HG02981 (cell line): ENCODE measurements at regions not wholly inside any gene's neighbourhood (a gene's known extent, or its start where the extent isn't known, plus 50 kb on each side); places are given as distances from the start of the nearest gene placed in this dataset.
A peak's percentile ranks its signal among the peaks of the same experiment; 100 is the strongest.
"Not testable (repeated sequence)": the region's sequence is repeated elsewhere in the genome, so short reads cannot be mapped to it uniquely, and the experiment has no call there.

Experiments used
- ATAC-seq: cut with Tn5 transposase; IDR thresholded peaks from one replicate; pipeline ENCODE4 v1.9.1; 2021; ENCODE audit warnings: mild to moderate bottlenecking, moderate library complexity; ENCODE audit not compliant: unreplicated experiment

- no peak for ATAC-seq
Measured at GRCh38 chr5:53160895-53161294, 51.3 kb upstream of the MOCS2 start.

DNA sequence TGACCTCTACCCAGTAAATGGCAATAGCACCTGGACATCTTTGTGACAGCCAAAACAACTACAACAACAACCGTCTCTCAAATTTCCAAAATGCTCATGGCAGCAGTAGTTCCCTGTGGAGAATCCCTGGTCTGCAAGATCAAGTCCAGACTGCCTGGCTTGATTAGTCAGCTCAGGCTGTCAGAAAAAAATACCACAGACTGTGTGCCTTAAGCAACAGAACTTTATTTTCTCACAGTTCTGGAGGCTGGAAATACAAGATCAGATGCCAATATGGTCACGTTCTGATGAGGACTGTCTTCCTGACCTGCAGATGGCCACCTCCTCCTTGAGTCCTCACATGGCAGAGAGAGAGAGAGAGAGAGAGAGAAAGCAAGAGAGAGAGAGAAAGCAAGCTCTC lies 52.3 kb upstream of the MOCS2 start:
- no peak for ATAC-seq

DNA sequence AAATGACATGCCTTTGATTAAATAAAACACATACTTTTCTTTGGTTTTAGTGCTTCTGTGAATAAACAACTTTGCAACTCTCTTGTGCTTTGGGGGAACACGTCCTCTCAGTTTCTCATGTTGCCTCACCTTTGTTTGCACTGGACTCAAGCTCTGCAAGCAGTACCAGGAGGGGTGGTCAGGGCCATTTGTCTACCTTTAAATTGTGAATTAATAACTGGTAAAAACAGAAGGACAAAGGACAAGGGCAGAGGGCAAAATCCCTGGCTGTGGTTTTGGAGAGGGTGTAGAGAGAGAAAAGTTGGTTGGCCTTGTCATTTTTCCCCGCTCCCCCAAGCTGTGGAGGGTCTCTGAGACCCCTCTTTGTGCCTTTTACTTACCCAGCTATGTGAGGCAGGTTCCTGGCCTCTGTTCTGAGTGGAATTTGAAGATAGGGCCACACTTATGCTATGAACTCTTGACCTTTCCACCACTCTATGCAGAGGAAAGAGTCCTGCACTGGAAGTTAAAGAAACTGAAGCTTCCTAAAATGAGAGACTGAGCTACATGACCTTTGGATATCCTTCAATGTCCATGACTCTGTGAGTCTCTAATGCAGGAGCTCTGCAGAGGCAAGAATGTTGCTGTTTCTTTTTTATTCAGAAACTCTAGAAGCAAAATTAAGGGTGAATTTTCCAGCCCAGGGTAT lies 55.1 kb upstream of the MOCS2 start:
- ATAC-seq = no peak

DNA sequence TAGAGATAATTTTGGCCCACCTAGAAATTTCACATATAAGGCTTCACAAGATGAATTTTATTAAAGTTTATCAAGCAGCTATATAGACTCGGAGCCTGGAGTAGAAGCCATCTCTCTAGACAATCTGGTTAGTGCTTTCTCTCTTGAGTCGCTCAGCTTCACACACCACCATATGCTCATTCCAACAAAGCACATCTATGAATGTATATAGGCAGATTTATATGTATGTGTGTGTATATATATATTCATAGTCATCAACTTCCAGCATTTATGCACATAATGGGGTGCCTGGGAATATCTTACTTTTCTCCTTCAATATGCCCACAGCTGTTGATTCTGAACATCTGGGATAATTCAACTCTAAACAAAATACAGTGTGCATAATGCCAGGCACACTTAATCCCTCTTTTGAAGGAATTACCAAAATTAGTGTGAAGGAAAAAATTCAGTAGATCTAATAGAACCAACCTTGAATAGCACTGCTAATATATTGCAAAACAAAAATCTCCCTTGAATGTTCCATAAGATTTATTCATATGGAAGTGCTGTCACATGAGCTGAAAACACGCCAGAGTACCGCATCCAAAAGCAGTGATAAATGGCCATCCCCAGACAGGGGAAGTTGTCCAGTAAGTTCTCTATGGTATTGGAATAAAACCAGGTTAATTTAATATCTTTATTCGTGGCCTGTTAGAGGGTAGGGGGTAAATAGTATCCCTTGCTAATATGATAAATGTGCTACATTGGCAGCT lies 56.0 kb upstream of the MOCS2 start:
- no peak for ATAC-seq

DNA sequence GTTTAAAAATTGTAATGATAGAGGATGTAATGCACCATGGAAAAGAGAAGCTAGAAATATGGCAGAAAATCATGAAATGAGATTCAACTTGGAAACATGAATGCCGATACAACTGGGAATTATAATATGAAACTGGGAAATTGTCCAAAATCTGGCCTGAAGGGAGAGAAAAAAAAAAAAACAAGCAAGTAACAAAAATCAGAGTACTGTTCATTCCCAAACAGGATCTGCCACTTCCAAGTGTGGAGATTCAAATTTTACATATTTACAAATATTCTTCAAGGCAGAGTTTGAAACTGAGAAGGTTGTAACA lies 56.6 kb upstream of the MOCS2 start:
- ATAC-seq = no peak

DNA sequence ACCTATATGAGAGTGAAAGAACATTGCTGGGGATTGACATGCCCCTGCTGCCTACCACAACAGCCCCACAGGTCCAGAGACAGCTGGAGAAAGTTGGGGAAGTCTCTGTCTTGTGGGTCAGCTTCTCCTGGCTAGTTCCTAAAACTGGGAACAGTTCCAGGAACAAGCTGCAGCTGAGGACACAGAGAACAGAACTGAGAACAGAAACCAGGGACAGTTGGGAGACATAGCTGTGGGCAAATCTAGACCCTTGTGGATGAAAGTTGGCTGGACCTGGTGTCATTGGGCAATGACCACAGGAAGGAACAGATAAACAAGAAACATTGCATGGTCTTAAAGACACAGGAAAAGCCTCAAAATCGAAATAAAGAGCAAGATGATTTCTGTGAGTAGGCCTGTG lies 58.3 kb upstream of the MOCS2 start:
- ATAC-seq = no peak

DNA sequence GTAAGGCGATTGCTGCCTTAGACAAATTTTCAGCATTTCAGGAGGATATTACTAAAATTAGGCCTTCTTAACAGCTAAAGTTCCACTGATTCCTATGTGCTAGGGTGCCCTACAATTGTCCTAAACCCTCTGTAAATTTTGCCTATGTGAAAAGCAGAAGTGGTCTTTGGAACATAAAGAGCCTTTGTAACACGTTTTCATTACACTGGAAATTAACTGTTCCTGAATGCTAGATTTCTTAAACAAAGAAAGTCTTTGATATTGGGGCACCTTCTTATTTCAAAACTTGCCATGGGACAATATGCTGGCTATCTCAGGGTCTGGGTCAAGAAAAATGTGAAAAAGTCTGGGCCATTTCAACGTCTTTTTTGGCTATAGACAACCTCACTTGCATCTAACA lies 60.4 kb upstream of the MOCS2 start:
- no peak for ATAC-seq

DNA sequence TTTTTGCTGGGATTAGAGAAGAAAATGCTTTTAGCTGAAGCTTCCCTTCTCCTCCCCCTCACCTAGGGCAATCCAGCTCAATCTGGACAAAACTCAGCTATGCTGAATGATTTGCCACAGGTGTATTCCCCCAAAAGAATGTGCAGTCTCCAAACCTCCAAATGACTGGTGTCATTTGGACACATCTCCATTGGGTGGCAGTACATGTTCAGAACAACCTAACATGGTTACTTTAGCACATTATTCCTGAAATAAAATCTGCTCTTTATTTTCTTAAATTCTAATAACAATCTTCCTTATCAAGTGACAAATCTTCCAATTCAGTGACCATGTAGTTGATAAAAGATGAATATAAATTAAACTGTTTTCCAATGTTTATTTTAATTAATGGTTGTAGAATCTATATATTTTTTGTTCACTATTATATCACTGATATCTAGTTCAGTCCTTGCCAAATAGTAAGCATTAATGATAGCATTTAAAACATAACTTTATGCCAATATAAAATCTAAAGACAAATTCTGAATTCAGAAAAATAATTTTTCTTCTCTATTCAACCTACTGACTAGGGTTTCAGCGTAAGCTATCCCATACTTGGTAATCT lies 61.3 kb upstream of the MOCS2 start:
- ATAC-seq = peak; percentile 47

DNA sequence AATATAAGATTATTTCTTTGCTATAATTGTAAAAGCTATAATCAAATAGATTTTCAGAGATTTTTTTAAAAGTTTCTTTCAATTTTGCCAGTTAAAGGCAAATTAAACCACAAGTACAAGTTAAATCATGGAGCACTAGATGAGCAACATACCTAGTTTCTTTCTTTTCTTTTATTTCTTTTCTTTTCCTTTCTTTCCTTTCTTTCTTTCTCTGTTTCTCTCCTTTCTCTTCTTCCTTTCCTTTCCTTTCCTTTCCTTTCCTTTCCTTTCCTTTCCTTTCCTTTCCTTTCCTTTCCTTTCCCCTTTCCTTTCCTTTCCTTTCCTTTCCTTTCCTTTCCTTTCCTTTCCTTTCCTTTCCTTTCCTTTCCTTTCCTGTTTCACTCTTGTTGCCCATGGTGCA lies 62.5 kb upstream of the MOCS2 start:
- not testable (repeated sequence) for ATAC-seq

- no peak for ATAC-seq
Measured at GRCh38 chr5:53172630-53173029, 63.1 kb upstream of the MOCS2 start.

GRCh38 chr5:53173083-53173482 lies 63.5 kb upstream of the MOCS2 start:
- ATAC-seq = no peak

DNA sequence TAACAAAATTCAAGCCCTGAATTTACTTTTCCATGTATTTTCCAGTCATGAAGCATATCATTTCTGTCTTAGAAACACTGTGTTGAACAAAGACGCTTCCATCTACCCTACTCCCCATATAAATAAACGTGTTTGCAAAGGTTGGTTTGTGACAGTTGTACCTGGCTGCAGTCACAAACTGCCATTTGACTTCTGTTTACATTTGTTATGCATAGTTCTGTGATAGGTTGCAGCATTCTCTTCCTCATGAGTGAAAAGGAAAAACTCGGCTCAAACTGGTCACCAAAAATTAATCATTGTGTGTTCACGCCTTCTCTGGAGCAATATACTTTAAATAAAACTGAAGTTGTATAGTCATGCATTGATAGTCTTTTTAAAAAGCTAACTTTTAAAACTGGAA lies 69.3 kb upstream of the MOCS2 start:
- ATAC-seq = no peak

- ATAC-seq = no peak
Measured at GRCh38 chr5:53179691-53180090, 70.1 kb upstream of the MOCS2 start.

DNA sequence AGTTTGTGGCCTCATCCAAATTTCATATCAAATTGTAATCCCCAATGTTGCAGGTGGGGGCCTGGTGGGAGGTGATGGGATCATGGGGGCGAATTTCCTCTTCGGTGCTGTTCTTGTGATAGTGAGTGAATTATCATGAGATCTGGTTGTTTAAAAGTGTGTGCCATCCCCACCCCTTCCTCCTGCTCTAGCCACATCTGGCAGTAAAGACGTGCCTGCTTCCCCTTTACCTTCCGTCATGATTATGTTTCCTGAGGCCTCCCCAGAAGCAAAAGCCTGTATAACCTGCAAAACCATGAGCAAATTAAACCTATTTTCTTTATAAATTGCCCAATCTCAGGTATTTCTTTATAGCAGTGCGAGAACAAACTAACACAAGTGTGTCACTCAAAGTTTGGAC lies 71.0 kb upstream of the MOCS2 start:
- no peak for ATAC-seq

DNA sequence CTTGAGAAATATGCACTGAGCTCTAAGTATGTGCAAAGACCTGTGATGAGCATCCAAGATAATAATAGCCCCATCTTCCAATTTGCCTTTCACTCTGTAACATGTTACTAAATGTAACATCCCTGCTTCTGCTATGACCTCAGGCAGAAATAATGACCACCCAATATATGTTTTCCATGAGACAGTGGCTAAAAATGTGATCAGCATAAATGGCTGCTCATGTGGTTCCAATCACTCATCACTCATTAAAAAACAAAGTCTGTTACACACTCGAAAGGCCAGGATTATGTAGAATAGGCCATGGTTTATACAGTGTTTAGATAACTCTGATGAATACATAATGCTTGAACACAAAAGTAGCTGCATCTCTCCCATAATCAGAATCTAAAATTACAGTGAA lies 71.4 kb upstream of the MOCS2 start:
- ATAC-seq = no peak

DNA sequence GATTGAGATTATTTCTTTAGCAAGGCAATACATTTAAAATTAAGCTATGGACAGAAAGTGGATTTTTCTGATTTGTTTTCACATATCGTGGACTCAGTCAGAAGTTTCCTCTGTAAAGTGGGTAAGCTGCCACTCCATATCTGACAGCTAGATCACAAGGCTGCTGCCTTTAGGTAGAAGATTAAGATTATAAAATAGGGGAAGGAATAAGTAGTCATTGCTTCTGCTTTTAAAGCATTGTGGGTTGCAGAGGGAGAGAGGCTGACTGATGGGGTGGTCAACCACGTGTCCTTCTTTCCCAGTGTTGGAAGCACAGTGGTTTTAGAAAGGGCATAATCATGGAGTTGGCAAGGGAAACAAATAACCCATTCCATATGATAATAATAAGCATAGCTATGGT lies 74.3 kb upstream of the MOCS2 start:
- no peak for ATAC-seq

DNA sequence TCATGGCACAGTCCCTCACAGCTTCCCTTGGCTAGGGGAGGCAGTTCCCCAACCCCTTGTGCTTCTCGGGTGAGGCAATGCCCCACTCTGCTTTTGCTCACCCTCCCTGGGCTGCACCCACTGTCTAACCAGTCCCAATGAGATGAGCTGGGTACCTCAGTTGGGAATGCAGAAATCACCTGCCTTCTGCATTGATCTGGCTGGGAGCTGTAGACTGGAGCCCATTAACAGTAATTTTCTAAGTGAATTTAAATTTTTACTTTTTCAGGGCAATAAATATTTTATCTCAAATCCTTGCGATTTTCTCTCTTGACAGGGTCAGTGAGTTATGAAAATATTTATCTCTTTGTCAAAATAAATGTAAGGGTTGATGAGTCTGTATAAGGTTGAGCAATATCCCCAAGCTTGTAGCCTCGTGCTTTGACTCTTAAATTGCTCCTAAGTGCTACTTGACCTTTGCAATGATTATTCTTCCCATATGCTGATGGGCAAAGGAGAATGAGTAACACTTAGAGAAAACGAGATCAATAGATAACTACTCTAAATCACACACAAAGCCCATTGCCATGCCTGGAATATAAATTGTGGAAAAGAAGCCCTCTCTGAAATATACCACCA lies 82.1 kb upstream of the MOCS2 start:
- ATAC-seq = no peak

GRCh38 chr5:53194086-53194485 lies 84.5 kb upstream of the MOCS2 start:
- no peak for ATAC-seq

- ATAC-seq = no peak
Measured at GRCh38 chr5:53199882-53200281, 90.3 kb upstream of the MOCS2 start.

DNA sequence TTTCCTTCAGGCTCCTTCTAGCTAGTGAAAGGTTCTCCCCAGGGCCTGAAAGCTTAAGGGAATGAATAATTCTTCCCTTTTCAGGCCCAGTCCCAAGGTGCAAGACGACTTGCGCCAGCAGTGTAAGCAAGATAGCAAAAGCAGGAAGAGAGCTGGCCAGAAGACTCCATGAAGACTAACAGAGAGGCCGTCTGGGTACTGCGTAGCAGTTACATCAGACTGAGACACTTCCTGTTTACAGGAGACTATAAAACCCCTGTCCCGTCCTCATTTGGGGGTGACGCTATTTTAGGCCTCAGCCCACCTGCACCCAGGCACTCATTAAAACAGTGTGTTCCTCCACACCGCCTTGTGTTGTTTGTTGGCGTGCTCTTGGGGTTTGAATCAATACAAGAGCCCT lies 90.7 kb upstream of the MOCS2 start:
- ATAC-seq = no peak

- no peak for ATAC-seq
Measured at GRCh38 chr5:53201746-53202145, 92.2 kb upstream of the MOCS2 start.

- ATAC-seq = no peak
Measured at GRCh38 chr5:53206562-53206961, 97.0 kb upstream of the MOCS2 start.
